ENCODE measurements at regions not wholly inside any gene's neighbourhood (a gene's known extent, or its start where the extent isn't known, plus 50 kb on each side); places are given as distances from the start of the nearest gene placed in this dataset.
"Not testable (repeated sequence)": the region's sequence is repeated elsewhere in the genome, so short reads cannot be mapped to it uniquely, and the experiment has no call there.

GRCh38 chr9:11704198-11704597, 989.0 kb upstream of the TYRP1 start:
- not testable (repeated sequence) for TF ChIP-seq MXI1 (IDR thresholded peaks at IDR 0.05; ENCODE audit: borderline replicate concordance, low read depth, low read length); CTCF (conservative IDR thresholded peaks at IDR 0.05; ENCODE audit: low read depth, low read length)

Measured in IMR-90 (cell line).